ENCODE measurements at regions not wholly inside any gene's neighbourhood (a gene's known extent, or its start where the extent isn't known, plus 50 kb on each side); places are given as distances from the start of the nearest gene placed in this dataset.

DNA sequence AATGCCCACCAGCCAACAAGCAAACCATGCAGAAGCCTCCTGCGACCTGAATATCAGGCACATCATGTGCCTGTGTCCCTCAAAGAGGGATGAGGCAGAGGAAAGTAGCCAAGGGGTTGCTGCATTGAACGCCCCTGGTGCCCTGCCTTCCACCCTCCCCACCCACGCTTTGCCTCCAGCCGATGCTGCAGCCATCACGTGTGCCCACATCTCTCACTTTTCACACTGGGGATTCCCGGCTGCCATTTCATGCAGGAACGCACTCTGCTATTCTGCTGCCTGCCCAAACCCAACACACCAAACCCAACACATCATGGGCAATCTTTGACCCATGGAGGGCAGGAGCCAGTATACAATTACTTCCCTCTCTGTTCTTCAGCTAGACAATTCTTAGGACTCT lies 462.2 kb upstream of the PROK2 start:
- DNase-seq (ENCODE audit: low read depth), result no peak
- no peak overlapping the region for H3K4me3 ChIP-seq (ENCODE audit: low read depth, low read length)

- no peak overlapping the region for H3K4me3 ChIP-seq (ENCODE audit: low read depth, low read length)
- DNase-seq (ENCODE audit: low read depth), result no peak
These were observed 461.7 kb upstream of the PROK2 start for GRCh38 chr3:72246685-72247084.

- no peak for DNase-seq (ENCODE audit: low read depth)
These were observed 460.3 kb upstream of the PROK2 start for GRCh38 chr3:72245183-72245811.

DNA sequence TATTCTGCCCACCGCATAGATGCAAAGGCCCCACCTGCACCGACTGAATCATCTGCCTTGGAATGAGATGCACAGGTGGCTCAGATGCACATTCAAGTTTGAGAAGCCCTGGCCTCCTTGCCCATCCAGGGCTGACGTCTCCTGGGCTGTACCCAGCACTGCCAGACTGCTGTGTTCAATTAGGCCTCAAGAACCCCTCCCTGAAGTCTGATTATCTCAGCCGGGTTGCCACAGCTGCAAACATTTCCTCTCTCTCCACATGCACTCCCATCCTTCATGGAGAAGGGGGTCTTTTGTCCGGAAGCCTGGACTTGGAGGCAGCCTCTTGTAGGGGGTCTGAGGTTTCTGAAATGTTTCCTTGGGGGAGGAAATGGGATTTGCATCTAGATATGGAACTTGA lies 459.4 kb upstream of the PROK2 start:
- no peak overlapping the region for H3K4me3 ChIP-seq (ENCODE audit: low read depth, low read length)
- DNase-seq (ENCODE audit: low read depth), result no peak

More at GRCh38 chr3:72245183-72245811, 460.3 kb upstream of the PROK2 start:
- no peak overlapping the region for H3K4me3 ChIP-seq (ENCODE audit: low read depth, low read length)

- no peak for DNase-seq (ENCODE audit: low read depth)
These were observed 457.4 kb upstream of the PROK2 start for GRCh38 chr3:72242326-72242725.

GRCh38 chr3:72241525-72241924 lies 456.6 kb upstream of the PROK2 start:
- DNase-seq (ENCODE audit: low read depth), result no peak
- no peak overlapping the region for H3K4me3 ChIP-seq (ENCODE audit: low read depth, low read length)

More at GRCh38 chr3:72242326-72242725, 457.4 kb upstream of the PROK2 start:
- H3K4me3 ChIP-seq (ENCODE audit: low read depth, low read length), result no peak overlapping the region

GRCh38 chr3:72240531-72240930 lies 455.6 kb upstream of the PROK2 start:
- no peak for DNase-seq (ENCODE audit: low read depth)

DNA sequence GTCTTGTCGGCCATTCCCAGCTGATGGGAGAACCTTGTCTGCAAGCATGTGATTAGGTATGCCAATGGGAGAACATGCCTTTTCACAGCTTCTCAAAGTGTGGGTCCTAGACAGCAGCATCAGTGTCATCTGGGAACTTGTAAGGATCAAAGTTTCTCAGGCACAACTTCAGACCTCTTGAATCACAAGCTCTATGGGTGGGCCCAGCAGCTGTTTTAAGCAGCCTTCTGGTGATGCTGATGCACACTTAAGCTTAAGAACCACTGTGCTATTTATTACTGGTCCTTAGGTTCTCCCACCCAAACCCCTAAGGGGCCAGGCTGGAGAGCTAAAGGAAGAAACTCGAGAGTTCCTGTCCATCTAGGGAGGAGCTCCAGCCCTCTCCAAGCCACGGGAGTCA lies 453.9 kb upstream of the PROK2 start:
- DNase-seq (ENCODE audit: low read depth), result no peak
- no peak overlapping the region for H3K4me3 ChIP-seq (ENCODE audit: low read depth, low read length)

More at GRCh38 chr3:72240531-72240930, 455.6 kb upstream of the PROK2 start:
- no peak overlapping the region for H3K4me3 ChIP-seq (ENCODE audit: low read depth, low read length)

GRCh38 chr3:72238010-72238691 lies 453.2 kb upstream of the PROK2 start:
- peak; percentile 64 for DNase-seq (ENCODE audit: low read depth)
- H3K4me3 ChIP-seq (ENCODE audit: low read depth, low read length), result no peak overlapping the region

GRCh38 chr3:72237679-72238009 lies 452.7 kb upstream of the PROK2 start:
- no peak overlapping the region for H3K4me3 ChIP-seq (ENCODE audit: low read depth, low read length)
- no peak for DNase-seq (ENCODE audit: low read depth)

GRCh38 chr3:72234391-72234790 lies 449.4 kb upstream of the PROK2 start:
- no peak overlapping the region for H3K4me3 ChIP-seq (ENCODE audit: low read depth, low read length)
- DNase-seq (ENCODE audit: low read depth), result peak; percentile 70

- H3K4me3 ChIP-seq (ENCODE audit: low read depth, low read length), result no peak overlapping the region
- no peak for DNase-seq (ENCODE audit: low read depth)
These were observed 448.6 kb upstream of the PROK2 start for GRCh38 chr3:72233571-72233970.

GRCh38 chr3:72232777-72233176 lies 447.8 kb upstream of the PROK2 start:
- no peak overlapping the region for H3K4me3 ChIP-seq (ENCODE audit: low read depth, low read length)
- no peak for DNase-seq (ENCODE audit: low read depth)

- H3K4me3 ChIP-seq (ENCODE audit: low read depth, low read length), result no peak overlapping the region
- no peak for DNase-seq (ENCODE audit: low read depth)
These were observed 447.4 kb upstream of the PROK2 start for GRCh38 chr3:72232331-72232730.

- no peak for DNase-seq (ENCODE audit: low read depth)
- H3K4me3 ChIP-seq (ENCODE audit: low read depth, low read length), result no peak overlapping the region
These were observed 446.7 kb upstream of the PROK2 start for GRCh38 chr3:72231439-72232196.

- no peak for DNase-seq (ENCODE audit: low read depth)
- no peak overlapping the region for H3K4me3 ChIP-seq (ENCODE audit: low read depth, low read length)
These were observed 445.9 kb upstream of the PROK2 start for GRCh38 chr3:72230774-72231379.

- no peak for DNase-seq (ENCODE audit: low read depth)
- no peak overlapping the region for H3K4me3 ChIP-seq (ENCODE audit: low read depth, low read length)
These were observed 445.0 kb upstream of the PROK2 start for GRCh38 chr3:72229952-72230351.

GRCh38 chr3:72227486-72228070 lies 442.6 kb upstream of the PROK2 start:
- peak; percentile 75 for DNase-seq (ENCODE audit: low read depth)
- H3K4me3 ChIP-seq (ENCODE audit: low read depth, low read length), result no peak overlapping the region

DNA sequence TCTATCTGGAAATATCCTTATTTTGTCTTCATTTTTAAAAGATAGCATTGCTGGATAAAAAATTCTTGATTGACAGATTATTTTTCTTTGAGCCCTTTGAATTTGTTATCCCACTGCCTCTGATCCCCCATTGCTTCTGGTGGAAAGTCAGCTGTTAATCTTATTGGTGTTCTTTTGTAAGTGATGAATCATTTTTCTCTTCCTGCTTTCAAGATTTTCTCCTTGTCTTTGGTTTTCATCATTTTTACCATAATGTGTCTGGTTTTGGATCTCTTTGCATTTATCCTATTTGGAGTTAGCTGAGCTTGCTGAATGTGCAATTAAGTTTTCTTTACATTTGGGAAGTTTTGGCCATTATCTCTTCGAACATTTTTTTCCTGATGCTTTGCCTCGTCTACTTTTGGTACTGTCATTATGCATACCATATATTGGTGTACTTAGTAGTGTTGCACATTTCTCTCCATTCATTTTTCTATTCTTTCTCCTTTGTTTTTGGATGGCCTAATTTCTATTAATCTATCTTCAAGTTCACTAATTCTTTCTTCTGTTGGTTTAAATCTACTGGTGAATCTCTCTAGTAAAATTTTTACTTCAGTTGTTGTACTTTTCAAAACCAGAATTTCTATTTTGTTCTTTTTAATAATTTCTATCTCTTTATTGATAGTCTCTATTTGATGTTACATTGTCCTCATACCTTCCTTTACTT lies 440.0 kb upstream of the PROK2 start:
- H3K4me3 ChIP-seq (ENCODE audit: low read depth, low read length), result no peak overlapping the region
- DNase-seq (ENCODE audit: low read depth), result no peak
